Fibroblast of villous mesenchyme (primary cell): ENCODE measurements at regions not wholly inside any gene's neighbourhood (a gene's known extent, or its start where the extent isn't known, plus 50 kb on each side); places are given as distances from the start of the nearest gene placed in this dataset.

Experiments
- DNase-seq: peaks from one replicate; pipeline ENCODE4 v3.0.0-alpha.2; 2010; ENCODE audit warnings: low read depth
- H3K4me3 ChIP-seq: 2 replicates; pipeline ENCODE4 v1.5.1; 2011; ENCODE audit warnings: low read depth, mild to moderate bottlenecking, low read length
- CTCF ChIP-seq: IDR thresholded peaks from 2 replicates; pipeline ENCODE4 v1.5.1; 2012; ENCODE audit warnings: low read depth, mild to moderate bottlenecking, low read length; ENCODE audit not compliant: insufficient read depth

GRCh38 chr5:160925281-160925680 lies 73.3 kb upstream of the ATP10B start:
- TF ChIP-seq CTCF: no peak

DNA sequence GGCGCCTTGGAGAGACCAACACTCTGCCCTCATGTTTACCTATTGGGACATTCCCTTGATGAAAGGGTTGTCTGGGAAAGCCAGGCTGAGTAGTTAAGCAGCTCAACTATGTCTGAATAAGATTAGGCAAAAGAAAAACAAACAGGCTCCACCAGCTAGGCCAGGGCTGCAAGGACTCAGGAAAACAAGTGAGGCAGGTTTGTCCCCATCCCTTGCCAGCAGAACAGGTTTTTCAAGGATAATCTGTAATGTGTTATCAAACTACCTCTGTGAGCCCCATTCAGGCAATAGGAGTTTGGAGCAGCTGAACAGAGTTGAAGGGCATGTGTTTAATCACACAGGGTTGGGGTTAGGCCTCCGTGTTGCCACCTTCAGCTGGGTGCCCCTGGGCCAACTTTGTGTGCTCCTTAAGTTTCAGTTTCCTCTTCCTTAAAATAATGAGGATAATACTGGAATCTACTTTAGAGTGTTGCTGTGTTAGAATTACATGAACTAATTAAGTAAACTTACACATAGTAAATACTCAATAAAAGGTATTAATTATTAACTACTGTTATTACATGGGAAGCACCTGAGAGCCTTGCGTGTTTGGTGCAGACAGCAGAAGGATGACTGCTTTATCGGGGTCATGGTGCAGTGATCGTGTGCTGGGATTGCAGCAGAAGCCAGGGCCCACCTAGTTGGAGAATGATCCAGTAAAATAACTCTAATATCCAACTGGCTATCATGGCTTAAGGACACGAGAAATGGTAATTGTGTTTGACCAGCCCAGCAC lies 72.1 kb upstream of the ATP10B start:
- no peak for TF ChIP-seq CTCF
- no peak overlapping the region for H3K4me3 ChIP-seq
- no peak for DNase-seq

More at GRCh38 chr5:160925281-160925680, 73.3 kb upstream of the ATP10B start:
- no peak for DNase-seq
- no peak overlapping the region for H3K4me3 ChIP-seq

GRCh38 chr5:160923411-160923810 lies 71.4 kb upstream of the ATP10B start:
- no peak for DNase-seq
- TF ChIP-seq CTCF: no peak
- H3K4me3 ChIP-seq: no peak overlapping the region

DNA sequence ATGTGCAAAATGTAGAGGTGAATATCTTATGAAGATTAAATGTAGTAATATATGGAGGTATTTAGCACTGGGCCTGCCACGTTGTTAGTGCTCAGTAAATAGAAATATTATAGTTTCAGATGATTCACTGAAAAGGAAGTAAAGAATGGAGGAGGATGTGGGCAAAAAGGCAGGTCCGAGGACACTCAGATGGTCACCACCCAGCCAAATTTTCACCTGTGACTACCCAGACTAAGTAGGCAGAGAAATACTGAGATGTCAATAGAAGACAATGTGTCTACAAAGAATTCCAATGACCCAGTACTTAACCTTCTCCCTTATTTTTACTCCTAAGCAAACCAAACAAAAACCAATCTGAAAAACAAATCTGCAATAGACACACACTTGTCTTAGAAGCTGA lies 70.3 kb upstream of the ATP10B start:
- TF ChIP-seq CTCF: no peak
- H3K4me3 ChIP-seq: no peak overlapping the region
- no peak for DNase-seq

- no peak for TF ChIP-seq CTCF
Measured at GRCh38 chr5:160921423-160922285, 69.6 kb upstream of the ATP10B start.

GRCh38 chr5:160919626-160920025 lies 67.6 kb upstream of the ATP10B start:
- no peak overlapping the region for H3K4me3 ChIP-seq
- no peak for DNase-seq
- TF ChIP-seq CTCF: no peak

More at GRCh38 chr5:160921423-160922285, 69.6 kb upstream of the ATP10B start:
- DNase-seq: no peak
- no peak overlapping the region for H3K4me3 ChIP-seq
